GM10266 (cell line): ENCODE measurements at regions not wholly inside any gene's neighbourhood (a gene's known extent, or its start where the extent isn't known, plus 50 kb on each side); places are given as distances from the start of the nearest gene placed in this dataset.

Experiments used
- DNase-seq: peaks from one replicate; pipeline ENCODE4 v3.0.0; 2012; ENCODE audit errors: extremely low spot score
- TF ChIP-seq, protein P1 (sequence below): IDR thresholded peaks from 2 replicates; pipeline ENCODE4 v1.5.1; 2012; ENCODE audit warnings: mild to moderate bottlenecking, low read depth; ENCODE audit not compliant: control insufficient read depth, insufficient read depth; ENCODE audit errors: missing control alignments

DNA sequence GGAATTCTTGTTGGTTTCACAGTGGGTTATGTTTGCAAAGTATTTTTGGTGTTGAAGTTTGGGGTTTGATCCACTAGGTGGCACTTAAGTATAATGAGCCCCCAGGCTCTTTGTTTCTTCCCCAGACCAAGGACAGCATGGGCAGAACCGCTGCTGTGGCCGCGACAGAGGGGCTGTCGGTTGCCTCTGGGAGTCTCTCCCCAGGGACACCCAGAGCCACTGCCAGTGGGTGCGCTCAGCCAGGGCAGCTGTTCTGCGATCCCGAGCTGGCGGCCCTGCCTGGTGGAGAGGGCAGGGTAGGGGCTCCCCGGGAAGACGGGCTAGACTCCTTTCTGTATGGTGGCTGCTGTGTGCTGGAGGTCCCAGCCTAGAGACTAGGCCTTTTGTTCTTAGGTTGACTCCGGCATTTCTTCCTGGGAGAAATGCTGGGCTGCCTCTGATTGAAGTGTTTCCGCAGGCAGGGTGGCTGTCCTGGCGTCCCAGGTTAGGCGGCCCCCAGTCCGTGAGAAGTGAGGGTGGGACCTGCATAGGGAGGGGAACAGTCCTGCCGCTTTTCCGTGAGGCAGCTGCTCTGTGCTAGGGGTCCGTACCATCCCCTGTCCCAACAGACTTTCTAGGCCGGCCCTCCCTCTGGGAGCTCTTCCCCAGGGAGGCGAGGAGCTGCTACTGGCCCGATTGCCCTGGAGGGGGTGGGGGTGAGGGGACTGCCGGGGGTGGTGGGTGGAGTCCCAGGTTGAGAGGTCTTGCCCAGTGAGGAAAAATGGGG lies 253.1 kb upstream of the PELI2 start:
- DNase-seq = no peak
- TF ChIP-seq, protein P1, sequence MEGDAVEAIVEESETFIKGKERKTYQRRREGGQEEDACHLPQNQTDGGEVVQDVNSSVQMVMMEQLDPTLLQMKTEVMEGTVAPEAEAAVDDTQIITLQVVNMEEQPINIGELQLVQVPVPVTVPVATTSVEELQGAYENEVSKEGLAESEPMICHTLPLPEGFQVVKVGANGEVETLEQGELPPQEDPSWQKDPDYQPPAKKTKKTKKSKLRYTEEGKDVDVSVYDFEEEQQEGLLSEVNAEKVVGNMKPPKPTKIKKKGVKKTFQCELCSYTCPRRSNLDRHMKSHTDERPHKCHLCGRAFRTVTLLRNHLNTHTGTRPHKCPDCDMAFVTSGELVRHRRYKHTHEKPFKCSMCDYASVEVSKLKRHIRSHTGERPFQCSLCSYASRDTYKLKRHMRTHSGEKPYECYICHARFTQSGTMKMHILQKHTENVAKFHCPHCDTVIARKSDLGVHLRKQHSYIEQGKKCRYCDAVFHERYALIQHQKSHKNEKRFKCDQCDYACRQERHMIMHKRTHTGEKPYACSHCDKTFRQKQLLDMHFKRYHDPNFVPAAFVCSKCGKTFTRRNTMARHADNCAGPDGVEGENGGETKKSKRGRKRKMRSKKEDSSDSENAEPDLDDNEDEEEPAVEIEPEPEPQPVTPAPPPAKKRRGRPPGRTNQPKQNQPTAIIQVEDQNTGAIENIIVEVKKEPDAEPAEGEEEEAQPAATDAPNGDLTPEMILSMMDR = no peak

GRCh38 chr14:55867311-55867710 lies 250.9 kb upstream of the PELI2 start:
- TF ChIP-seq, protein P1 = no peak
- no peak for DNase-seq

DNA sequence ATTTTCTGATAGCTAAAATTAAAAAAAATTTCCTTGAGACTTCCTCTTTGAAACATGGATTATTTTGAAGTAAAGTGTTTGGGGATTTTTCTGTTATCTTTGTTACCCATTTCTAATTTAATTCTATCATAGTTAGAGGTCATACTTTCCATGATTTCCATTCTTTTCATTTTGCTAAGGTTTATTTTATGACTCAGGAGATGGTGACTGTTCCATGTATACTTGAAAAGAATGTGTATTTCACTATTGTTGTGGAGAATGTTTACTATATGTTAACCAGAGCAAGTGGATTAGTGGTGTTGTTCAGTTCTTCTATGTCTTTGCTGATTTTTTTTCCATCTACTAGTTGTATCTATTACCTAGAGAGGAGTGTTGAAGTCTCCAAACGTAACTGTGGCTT lies 250.5 kb upstream of the PELI2 start:
- no peak for DNase-seq
- TF ChIP-seq, protein P1 = no peak

DNA sequence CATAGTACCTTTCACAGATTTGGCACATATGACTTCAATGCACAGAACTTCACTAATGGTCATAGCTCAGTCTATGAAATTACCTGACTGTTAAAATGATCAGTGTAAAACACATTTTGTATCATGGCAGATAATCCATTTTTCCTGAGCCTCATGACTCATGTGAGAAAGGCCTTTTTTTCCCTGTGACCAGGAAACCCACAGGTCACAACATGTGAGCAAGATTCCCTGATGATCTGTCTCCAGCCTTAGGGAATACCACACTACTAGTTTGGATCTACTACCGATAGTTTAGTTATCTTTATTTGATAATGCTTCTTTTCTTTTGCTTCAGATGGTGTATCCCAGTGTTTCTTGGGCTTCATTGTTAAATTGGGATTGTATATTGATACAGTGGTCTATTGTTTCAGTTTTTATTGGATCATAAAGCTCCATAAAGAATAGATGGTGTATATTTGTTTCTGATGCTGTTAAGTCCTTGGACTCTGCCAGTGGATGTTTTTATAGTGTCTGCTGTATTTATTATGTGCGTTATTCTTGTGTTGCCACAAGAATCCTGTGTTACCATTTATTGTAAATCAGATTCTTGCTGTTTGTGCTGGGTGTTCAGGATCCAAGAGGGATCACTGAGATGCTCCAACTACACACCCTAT lies 248.7 kb upstream of the PELI2 start:
- TF ChIP-seq, protein P1 = no peak
- DNase-seq = no peak

- TF ChIP-seq, protein P1 = no peak
- DNase-seq = no peak
These were observed 245.0 kb upstream of the PELI2 start for GRCh38 chr14:55873169-55873568.

- DNase-seq = no peak
These were observed 243.4 kb upstream of the PELI2 start for GRCh38 chr14:55874785-55875184.

More at GRCh38 chr14:55874785-55875184, 243.4 kb upstream of the PELI2 start:
- TF ChIP-seq, protein P1 = no peak
